WERI-Rb-1 (cell line): ENCODE measurements at regions not wholly inside any gene's neighbourhood (a gene's known extent, or its start where the extent isn't known, plus 50 kb on each side); places are given as distances from the start of the nearest gene placed in this dataset.
A peak's percentile ranks its signal among the peaks of the same experiment; 100 is the strongest.

Experiments
- DNase-seq: peaks from one replicate; pipeline ENCODE4 v3.0.0-alpha.2; 2020
- H3K27ac ChIP-seq: fragments of 250-450 bp; sonication (Bioruptor Pico); 2 replicates; pipeline ENCODE4 v1.5.1; 2020; ENCODE audit warnings: mild to moderate bottlenecking, moderate library complexity
- H3K27me3 ChIP-seq: fragments of 250-450 bp; sonication (Bioruptor Pico); 2 replicates; pipeline ENCODE4 v1.5.1; 2021; ENCODE audit warnings: mild to moderate bottlenecking, low read depth, moderate library complexity; ENCODE audit not compliant: insufficient read depth, severe bottlenecking
- H3K36me3 ChIP-seq: fragments of 250-450 bp; sonication (Bioruptor Pico); 2 replicates; pipeline ENCODE4 v1.5.1; 2020; ENCODE audit warnings: mild to moderate bottlenecking, moderate library complexity
- H3K4me3 ChIP-seq: 2 replicates; pipeline ENCODE4 v1.5.1; 2011; ENCODE audit warnings: low read depth, mild to moderate bottlenecking, control low read depth, low read length
- H3K9me3 ChIP-seq: fragments of 250-450 bp; sonication (Bioruptor Pico); 2 replicates; pipeline ENCODE4 v1.5.1; 2021; ENCODE audit warnings: mild to moderate bottlenecking, moderate library complexity; ENCODE audit not compliant: severe bottlenecking
- CTCF ChIP-seq: IDR thresholded peaks from 2 replicates; pipeline ENCODE4 v1.5.1; 2011; ENCODE audit warnings: low read depth, mild to moderate bottlenecking, control low read depth, inconsistent platforms, low read length

GRCh38 chr18:79626905-79627749 is 52.5 kb upstream of the CTDP1 start:
- TF ChIP-seq CTCF: no peak
- Histone ChIP-seq H3K4me3 (no peak overlapping the region), H3K36me3 (no peaks in the 10 kb centered on the region), H3K9me3 (peaks cover 2% of the 10 kb centered on the region), H3K27me3 (no peaks in the 10 kb centered on the region), H3K27ac (no peak overlapping the region)
- no peak for DNase-seq

GRCh38 chr18:79627750-79628294 is 51.8 kb upstream of the CTDP1 start:
- TF ChIP-seq CTCF: no peak
- H3K27ac ChIP-seq: no peak overlapping the region
- no peaks in the 10 kb centered on the region for H3K36me3 ChIP-seq

GRCh38 chr18:79628416-79629248 is 51.0 kb upstream of the CTDP1 start:
- Histone ChIP-seq H3K27me3 (no peaks in the 10 kb centered on the region), H3K27ac (no peak overlapping the region), H3K4me3 (no peak overlapping the region), H3K9me3 (peaks cover 2% of the 10 kb centered on the region), H3K36me3 (no peaks in the 10 kb centered on the region)
- no peak for TF ChIP-seq CTCF
- peak; percentile 6 for DNase-seq

More at GRCh38 chr18:79627750-79628294, 51.8 kb upstream of the CTDP1 start:
- H3K4me3 ChIP-seq: no peak overlapping the region
- no peaks in the 10 kb centered on the region for H3K27me3 ChIP-seq
- peak; percentile 1 for DNase-seq
- H3K9me3 ChIP-seq: peaks cover 2% of the 10 kb centered on the region

DNA sequence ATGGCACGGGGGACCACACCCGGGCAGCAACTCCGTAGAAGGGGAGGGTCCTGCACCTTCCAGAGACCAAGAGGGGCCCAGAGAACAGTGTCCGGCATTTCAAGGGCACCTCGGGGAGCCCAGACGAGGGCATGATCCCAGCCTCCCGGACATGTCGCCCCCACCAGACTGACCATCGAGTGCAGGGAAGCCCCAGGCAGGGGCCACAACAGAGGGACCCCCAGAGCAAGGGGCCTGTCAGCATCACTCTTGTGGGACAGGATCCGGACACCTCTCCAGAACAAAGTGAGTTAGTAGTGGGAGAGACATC is 50.4 kb upstream of the CTDP1 start:
- H3K9me3 ChIP-seq: peaks cover 6% of the 10 kb centered on the region
- no peak overlapping the region for H3K4me3 ChIP-seq
- no peak for TF ChIP-seq CTCF
- H3K36me3 ChIP-seq: no peaks in the 10 kb centered on the region
- DNase-seq: peak; percentile 4
- no peak overlapping the region for H3K27ac ChIP-seq
- no peaks in the 10 kb centered on the region for H3K27me3 ChIP-seq

GRCh38 chr18:79629606-79630005 is 50.0 kb upstream of the CTDP1 start:
- H3K27me3 ChIP-seq: no peaks in the 10 kb centered on the region
- H3K4me3 ChIP-seq: no peak overlapping the region
- no peak overlapping the region for H3K27ac ChIP-seq
- peaks cover 6% of the 10 kb centered on the region for H3K9me3 ChIP-seq
- TF ChIP-seq CTCF: no peak
- no peaks in the 10 kb centered on the region for H3K36me3 ChIP-seq
- peak; percentile 7 for DNase-seq
